NOMO-1 treated with DMSO at 0.1 percent for 48 hours (cell line): ENCODE measurements at regions not wholly inside any gene's neighbourhood (a gene's known extent, or its start where the extent isn't known, plus 50 kb on each side); places are given as distances from the start of the nearest gene placed in this dataset.

Experiments used
- DNase-seq: peaks from one replicate; lab custom pipeline; 2025; ENCODE audit not compliant: unreplicated experiment; lab: John Stamatoyannopoulos, UW

DNA sequence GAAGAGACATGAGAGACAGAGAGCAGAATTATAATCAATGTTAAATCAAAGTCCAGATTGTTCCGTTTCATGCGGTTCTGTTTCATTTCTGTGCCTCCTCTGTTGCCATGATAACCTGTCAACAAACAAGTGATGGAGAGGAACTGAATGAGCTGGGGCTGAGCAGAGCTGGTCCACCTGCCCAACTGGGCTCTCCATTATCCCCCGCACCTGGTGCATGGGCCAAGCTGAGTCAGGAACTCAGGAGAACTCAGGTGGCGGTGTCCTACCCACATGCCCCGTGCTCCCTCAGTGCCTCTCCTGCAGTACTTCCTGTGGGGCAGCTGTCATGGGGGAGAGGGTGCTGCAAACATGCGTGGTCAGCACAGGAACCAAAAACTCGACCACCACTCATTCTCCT lies 178.8 kb downstream of the TTC32 start:
- DNase-seq = no peak

DNA sequence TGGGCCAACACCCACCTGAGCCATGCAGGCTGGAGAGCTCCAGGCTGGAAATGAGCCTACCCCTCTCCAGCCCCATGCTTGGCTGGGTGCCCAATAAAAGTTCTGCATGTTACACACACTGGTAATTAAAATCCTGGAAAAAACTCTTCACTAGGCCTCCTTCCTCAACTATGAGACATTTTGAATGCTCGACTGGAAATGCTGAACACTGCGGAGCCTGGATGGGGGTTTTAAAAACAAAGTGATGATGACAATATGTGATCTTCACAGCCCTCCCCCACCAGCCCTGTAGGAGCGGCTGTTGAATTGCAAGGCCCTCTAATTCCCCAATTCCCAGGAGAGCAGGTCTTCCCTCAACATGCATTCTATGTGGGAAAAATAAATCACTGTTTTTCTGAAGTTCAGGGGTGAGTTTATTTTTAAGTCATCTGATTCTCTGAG lies 179.2 kb downstream of the TTC32 start:
- no peak for DNase-seq

DNA sequence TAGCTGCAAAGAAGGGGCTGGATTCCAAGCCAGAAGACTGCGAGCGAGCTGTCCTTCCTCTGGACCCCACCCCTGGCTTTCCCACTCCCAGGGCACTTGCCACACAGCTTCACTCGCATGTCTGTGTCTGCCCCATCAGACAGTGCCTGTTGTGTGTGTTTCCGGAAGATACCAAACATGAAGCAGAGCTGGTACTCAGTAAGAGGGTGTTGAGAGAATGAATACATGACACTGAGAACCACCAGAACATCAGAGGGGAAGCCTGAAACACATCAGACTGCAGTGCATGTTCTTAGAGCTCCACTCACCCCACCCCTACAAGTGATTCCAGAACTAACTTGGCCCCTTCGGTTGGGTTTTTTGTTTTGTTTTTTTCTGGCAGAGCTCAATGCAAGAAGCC lies 181.5 kb downstream of the TTC32 start:
- DNase-seq = no peak

DNA sequence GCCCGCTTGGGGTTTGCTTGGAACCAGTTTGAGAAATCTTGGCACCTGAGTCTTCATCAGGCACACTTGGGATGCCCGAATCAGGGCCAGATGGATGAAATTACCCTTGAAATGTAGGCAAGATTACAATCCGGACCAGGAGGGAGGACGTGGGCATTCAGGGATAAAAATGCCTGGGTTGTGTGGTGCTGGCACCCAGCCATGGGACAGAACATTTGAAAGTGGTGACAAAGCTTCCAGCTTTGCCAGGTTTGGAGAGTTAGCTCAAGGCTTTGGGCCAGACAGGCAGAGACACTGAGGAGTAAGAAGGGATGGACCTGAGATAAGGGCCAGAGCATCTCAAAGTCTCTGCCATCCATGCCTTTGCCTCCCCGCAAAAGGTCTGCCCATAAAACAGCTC lies 182.2 kb downstream of the TTC32 start:
- DNase-seq = no peak

DNA sequence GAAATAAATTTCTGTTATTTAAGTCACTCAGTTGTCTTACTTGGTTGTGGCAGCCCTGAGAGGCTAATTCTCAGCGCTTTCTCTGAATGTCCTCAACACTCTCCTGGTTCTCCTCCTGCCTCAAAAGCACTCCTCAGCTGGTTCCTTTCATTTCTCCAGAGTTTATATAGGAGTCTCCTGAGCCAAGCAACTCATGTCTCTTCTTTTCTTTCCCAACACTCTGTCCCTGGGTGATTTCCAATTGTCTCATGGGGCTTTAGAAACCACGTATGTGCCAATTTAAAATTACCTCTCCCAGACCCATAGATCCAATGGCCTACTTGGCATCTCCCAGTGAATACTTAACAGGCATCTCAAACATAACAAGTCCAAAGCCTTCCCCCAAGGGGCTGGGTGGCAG lies 184.3 kb downstream of the TTC32 start:
- DNase-seq = no peak

DNA sequence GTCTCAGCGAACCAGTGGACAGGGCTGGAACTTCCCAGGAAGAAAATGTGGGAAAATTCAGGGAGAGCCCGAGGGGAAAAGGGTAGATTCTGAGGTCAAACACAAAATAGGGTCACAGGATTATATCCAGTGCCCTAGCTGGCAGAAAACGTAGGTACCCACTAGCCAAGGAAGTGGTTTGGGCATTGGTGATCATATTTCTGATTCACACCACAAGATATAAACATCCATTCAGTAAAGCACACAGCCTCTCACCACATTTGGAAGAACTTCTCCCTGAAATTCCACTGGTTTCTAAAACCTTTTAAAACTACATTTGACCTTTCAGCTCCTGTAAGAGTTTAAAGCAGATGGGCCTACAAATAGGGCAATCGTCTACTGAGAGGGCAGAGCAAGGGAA lies 186.9 kb downstream of the TTC32 start:
- no peak for DNase-seq

DNA sequence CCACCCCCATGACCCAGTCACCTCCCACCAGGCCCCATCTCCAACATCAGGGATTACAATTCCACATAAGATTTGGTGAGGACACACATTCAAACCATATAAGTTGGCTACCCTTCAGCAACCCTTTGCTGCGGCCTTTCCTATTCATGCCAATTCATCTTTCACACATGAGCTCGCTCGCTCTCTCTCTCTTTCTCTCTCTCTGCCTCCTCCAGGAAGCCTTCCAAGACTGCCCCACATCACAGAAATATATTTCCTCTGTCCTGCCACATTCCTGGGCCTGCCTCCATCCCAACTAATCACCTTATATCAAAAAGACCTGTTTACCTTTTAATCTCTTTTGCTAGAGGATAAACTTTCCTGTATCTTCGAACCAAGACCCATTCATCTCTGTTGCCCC lies 188.9 kb downstream of the TTC32 start:
- no peak for DNase-seq

DNA sequence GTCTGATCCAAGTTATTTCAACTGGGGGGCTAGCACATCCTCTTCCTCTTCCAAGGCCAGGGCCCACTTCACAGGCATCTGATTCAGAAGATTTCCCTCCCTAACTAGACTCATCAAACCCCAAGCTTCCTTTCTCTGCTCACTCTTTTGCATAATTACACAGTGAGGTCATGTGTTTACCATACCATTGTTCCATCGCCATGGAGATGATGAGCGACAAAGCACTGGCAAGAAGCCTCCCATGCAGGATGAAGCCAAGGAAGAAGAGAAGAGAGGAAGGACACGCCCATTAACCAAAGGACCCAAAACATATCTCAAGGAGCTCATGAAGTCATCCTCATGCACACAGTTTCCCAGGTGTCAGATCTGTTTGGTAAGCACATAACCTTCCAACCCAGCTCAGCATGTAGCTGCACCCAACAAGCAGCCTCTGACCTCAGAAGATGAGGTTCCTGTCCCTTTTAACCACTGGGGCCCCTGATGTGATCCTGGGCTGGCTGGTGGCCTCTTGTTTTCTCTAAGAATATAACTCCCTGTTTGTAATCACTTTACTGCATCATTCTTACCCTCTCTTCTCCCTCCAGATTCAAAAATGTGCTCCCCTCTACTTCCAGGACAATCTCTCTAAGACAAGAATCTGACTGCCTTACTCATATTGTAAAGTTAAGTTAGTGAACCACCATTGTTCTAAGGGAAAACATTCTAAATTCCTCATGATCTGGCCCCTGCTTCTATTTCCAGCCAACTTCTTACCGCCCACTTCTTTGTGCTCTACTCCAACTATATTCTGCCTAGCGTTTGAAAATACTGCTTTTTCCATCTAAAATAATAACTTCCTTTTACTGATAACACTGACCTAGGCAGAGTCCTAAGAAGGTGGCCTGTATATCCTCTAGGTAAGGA lies 190.1 kb downstream of the TTC32 start:
- no peak for DNase-seq

DNA sequence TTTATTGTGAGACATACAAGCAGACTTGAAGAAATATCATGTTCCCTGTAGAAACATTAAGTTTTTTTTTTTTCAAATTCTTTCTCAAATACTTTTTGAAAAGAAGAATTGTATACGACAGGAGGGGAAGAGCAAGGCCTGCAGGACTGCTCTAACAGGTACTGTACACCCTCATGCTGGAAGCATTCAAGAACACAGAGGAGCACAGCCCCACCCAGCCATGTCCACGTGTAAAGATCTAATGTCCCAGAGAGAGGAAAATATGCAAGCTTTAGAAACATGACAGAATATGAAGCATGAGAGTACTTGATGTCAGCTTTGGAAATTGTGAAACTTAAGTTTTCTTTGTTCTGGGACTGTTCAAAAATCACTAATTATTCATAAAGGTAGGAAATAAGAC lies 191.6 kb downstream of the TTC32 start:
- DNase-seq = no peak

DNA sequence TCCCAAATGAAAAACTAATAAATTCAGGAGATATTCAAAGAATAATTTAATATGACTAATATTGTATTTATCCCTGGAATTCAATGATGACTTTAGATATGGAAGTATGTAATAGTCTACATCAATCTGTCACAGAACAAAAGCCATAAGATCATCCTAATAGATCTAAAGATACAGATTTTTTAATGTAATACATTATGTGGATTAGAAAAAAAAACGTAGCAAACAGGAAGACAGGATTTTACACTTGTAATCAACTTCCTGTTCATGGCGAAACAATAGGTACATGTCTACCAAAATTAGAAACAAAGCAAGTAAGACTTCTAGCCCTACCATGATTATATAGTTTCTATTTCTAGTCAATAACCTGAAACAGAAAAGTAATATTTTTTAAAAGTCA lies 192.2 kb downstream of the TTC32 start:
- DNase-seq = no peak

DNA sequence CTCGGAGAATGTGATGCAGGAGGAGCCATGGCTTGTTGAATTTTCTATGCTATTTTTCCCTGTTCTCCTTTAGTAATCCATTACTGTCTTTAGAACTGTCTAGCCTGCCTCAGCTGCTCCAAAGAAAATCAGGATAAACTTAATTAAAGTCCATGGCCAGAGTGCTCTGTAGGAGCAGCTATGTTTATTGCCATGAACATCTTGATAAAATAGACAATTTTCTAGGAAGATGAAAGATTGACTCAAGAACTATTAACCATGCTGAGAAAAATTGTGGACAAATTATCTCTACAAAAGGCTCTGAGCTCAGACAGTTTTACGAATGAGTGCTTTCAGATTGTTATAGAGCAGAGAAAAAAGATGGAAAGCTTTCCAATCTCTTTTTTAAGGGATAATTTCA lies 193.0 kb downstream of the TTC32 start:
- DNase-seq = no peak

DNA sequence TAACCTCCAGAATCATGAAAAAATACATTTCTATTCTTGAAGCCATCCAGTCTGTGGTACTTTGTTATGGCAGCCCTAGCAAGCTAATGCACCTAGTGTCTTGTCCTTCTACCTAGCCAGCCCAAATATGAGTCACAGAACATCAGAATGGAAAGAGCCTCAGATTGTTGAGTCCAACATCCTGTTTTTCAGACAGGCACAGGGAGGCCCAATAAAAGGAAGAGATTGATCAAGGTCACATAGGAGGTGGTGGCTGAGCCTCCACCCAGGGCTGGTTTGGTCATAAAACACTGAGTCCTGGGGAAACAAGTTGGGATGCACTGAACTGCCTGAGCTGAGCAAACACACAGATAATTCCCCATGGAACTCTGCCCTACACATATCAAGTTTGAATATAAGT lies 195.5 kb downstream of the TTC32 start:
- DNase-seq = no peak

DNA sequence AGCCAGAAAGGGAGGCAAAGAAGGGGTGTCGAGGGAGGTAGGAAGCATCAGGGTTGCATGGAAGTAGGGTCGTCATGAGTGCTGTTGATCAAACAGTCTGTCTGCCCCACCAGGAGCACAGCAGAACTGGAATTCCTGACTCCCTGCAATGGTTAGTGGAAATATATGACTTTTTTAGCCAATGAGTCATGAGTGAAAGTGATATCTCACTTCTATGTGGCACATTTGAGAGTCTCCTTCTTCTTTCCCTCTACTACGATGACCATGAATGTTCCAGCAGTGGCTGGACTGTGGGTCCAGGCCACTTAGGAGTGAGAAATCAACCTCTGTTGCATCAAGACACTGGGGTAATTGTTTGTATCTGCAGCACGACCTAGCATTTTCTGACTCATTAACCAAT lies 199.5 kb downstream of the TTC32 start:
- DNase-seq = no peak

DNA sequence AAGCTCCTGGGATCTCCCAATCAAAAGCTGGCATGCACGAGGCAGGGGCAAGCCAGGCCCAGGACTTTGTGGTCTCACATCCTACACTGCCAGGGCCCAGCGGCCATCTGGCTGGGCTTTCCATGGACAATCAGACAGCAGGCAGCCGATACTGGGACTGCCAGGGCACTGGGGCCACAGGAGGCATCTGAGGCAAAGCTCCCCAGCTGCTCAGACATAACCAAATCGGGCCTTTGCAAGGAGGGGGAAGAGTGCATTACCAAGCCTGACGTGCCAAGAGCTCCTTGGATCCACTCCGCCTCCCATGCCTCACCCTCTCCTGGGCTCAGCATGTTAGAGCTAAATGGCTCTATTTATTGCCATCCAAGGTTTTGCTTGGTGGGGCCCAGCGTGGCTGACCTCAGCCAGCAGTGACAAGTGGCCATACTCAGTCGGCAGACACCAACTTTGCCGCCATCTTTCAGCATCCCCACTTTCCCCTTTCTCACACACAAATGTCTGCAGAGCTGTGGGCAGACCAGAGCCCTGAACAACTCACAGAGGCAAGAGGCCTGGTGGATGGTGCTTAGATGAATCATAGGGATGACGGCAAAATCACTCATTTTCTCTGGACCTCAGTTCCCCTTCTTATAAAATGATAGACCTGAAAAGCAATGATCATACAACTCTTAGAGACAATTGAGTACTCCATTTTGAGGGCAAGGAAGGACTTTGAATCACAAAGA lies 200.8 kb downstream of the TTC32 start:
- DNase-seq = no peak

DNA sequence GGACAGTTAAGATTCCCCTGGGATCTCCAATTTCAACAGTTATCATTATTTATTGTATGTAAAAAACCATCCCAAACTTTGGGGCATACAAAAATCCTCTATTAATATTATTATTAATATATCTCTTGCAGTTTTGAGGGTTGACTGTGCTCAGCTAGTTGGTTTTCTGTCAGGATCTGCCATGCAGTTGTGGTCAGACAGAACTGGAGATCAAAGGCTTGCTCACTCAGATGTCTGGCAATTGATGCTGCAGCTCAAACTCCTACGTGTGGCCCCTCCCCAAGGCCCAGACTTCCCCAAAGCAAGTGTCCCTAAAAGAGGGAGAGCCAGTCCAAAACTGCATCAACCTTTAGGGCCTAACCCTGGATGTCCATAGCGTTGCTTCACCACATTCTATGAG lies 204.7 kb downstream of the TTC32 start:
- DNase-seq = no peak

DNA sequence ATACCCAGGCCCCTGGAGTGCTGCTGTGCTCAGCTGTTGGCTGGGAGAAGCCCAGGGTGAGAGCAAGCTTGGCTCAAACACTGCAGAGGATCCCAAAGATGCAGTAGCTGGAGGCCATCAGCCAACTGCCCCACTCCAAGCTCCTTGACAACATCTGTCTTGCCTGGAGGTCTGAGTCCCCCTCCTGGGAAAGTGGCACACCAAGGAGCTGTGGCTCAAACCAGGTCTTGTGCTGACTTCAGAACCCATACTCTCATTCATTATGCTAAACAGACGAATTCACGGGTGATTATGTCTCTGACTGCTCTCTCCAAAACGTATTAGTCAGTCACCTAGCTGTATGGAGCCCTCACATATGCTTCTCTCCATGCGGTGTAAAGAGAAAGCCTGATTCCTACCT lies 206.1 kb downstream of the TTC32 start:
- DNase-seq = no peak

DNA sequence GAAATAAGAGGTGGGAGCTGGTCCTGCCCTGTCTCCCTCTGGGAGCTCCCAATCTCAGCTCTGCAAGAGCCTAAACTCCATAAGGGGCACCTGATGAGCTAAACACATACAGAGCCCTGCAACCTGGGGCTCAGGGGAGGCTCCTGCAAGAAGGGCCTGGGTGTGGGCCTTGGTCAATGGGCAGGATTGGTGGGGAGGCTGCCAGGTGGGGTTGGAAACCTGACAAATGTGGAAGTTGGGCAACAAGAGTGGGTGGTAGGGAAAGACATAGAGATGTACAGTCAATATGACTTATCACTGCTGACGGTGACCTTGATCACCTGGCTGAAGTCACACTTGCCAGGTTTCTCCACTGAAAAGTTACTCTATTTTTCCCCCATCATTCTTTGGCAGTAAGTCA lies 209.9 kb downstream of the TTC32 start:
- DNase-seq = no peak

DNA sequence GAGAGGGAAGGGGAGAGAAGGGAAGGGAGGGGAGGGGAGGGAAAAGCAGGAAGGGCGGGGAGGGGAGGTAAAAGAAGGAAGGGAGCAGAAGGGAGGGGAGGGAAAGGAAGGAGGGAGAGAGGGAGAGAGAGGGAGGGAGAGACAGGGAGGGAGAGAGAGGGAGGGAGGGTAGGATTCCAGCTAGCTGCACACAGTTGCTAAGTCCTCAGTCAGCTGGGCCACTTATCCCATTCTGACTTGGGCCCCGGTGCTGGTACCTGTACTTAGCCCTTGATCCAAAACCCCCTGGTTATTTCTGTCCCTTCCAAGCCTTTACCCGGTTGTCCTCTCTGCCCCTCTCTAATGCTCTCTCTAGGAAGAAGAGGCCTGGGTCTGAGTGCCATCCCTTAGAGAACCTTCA lies 211.4 kb downstream of the TTC32 start:
- no peak for DNase-seq

DNA sequence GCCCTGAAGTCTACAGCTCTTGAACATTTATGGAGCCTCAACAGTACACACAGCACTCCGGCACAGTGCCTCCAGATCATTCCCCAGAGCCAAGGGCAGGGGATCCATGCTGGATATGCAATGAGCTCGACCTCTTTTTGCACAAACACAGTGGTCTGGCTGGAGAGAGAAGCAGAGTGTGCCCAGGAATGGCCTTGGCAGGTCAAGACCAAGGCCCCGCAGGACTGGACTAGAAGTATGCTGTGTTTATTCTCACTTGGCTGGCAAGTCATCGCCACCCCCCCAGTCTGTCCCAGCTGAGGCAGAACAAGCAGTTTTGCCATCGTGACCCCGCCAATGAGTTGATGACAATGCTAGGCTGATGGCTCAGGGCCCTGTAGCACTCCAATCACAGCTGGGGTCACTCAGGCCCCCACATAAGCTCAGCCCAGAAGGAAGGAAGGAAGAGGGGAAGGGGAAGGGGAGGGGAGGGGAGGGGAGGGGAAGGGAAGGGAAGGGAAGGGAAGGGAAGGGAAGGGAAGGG lies 212.1 kb downstream of the TTC32 start:
- DNase-seq = no peak

DNA sequence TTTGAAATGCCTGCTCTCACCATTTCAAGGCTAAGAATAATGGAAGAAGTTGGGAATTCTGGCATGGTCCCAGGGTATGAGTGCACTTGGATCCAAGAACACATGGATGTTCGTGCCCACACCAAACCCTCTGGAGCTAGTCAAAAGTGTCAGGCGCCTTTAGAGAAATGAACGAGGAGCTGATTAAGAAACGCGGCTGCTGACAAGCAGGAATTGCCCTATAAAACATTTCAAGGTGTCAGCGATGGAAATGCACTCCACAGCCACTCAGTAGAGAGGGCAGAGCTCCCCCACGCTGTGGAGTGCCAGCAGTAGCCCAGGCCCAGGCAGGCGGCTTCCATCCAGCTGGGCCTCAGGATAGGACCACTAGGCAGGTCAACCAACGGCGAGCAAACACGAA lies 213.7 kb downstream of the TTC32 start:
- DNase-seq = no peak

DNA sequence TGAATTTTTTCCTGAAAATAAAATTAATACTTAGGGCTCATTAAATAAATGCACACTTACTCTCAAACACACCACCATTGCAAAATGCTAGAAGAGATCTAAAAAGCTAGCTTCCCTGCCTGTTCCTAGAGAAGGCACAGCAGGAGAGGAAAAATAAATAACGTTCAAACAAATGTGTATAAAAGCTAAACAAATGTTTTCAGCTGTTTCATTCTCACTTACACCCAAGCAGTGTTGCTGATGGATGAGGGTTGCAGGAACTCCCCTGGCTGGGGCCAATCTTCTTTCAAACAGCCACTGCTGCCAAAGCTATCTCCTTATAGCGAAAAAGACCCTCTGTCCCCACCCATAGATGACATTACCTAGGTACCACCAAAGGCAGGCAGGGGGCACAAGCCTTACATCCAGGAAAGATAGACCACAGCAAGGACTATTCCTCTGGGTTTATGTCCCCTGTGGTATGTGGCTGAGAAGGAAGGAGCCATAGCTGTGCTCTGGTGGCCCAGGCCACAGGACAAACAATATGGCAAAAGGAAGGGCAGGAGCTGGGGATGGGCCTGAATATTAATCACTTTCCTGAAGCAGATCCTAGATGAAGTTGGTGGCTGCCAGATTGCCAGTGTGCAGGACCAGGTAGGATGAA lies 214.6 kb downstream of the TTC32 start:
- DNase-seq = no peak

DNA sequence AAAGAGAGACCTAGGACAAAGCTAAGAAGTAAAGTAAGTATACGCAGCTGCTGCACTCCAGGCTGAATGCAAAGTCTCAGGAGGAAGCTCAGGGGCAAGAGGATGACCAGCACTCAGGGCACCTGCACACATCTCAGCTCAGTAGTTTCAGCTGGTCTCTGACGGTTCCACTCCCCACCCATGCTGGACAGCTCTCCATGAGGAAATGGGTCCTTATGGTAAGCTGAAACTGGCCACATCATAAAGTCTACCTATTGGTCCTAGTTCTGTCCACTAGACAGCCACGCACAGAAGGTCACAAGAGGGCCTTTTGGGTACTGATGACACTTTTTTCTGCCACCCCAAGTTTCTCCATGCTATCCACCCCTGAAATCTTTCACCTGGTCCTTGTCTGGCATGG lies 215.3 kb downstream of the TTC32 start:
- no peak for DNase-seq
